AG20443 (cell line): ENCODE measurements at regions not wholly inside any gene's neighbourhood (a gene's known extent, or its start where the extent isn't known, plus 50 kb on each side); places are given as distances from the start of the nearest gene placed in this dataset.
"Not testable (repeated sequence)": the region's sequence is repeated elsewhere in the genome, so short reads cannot be mapped to it uniquely, and the experiment has no call there.

Experiments used
- DNase-seq: peaks from one replicate; pipeline ENCODE4 v3.0.0; 2012; ENCODE audit warnings: low spot score, mixed read lengths

- DNase-seq, result no peak
These were observed 258.7 kb upstream of the SLC7A11 start for GRCh38 chr4:138500869-138501268.

GRCh38 chr4:138499627-138500026 is 257.5 kb upstream of the SLC7A11 start:
- no peak for DNase-seq

GRCh38 chr4:138494931-138495330 is 252.8 kb upstream of the SLC7A11 start:
- DNase-seq, result peak; percentile 75

- no peak for DNase-seq
These were observed 252.0 kb upstream of the SLC7A11 start for GRCh38 chr4:138494116-138494515.

DNA sequence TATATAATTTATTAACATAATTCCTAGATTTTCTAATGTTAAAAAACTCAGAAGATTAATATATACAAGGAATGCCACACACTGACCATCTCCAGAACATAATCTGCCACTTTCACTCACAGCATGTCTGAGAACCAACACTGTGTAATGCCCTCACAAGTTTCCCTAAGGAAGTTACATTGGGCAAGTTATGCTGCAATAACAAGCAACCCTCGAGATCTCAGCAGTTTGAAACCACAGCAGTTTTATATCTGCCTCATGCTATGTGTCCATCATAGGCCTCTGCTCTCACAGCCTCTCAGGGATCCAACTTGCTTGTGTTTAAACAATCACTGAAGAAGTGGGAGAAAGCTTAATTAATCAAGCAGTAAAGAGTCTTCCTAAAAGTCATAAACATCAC is 250.0 kb upstream of the SLC7A11 start:
- DNase-seq, result no peak

- DNase-seq, result no peak
These were observed 246.4 kb upstream of the SLC7A11 start for GRCh38 chr4:138488533-138488932.

DNA sequence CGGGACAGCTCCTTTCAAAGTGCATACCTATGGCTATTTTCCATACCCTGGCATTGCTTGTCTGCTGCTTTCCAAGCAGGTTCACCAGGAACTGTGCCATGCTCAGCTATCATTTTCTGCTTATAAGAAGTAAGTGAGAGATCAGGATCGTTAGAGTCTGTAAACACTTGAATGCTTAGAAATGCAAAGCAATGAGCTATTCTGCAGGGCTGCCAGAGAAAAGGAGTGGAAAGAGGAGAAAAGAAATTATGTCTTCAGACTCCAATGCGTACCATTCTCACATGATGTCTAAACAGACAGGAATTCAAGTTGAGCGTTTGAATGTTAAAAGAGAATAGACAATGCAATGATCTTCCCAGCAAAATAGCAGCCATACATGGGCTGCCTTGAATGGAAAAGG is 245.5 kb upstream of the SLC7A11 start:
- no peak for DNase-seq

DNA sequence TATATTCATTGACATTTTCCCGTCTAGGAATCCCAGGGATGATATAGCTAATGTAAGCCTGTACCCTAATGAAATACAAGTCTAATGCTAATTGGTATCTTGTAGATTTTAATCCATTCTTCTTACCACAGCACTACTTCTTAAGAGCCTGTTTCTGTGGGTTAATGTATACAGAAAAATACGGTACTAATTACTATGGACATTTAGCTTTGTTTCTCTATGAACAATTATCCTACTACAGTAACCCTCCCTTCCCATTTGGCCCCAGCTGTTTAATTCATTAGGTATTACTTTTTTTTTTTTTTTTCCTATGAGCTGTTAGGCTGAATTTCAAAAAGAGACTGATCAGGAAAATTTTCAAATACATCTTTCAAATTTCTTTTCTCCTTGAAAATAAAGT is 245.1 kb upstream of the SLC7A11 start:
- no peak for DNase-seq

DNA sequence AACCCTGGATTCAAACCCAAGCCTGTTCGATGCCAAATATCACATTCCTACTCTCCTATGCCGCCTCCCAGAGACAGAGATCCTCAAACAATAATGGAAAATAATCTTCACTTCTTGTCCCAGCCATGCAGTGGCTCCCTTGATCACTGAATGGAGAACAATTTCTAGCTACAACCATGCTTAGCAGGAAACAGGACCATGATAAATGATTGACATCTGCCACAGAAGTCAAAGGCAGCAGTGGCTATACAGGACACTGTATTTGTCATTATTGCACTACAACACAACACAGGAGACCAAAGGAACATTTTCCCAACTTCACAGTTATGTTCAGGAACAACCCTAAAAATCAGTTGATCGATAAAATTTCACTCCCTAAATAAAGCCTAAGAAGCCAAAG is 243.3 kb upstream of the SLC7A11 start:
- DNase-seq, result no peak

- DNase-seq, result no peak
These were observed 233.0 kb upstream of the SLC7A11 start for GRCh38 chr4:138475116-138475515.

- DNase-seq, result no peak
These were observed 231.2 kb upstream of the SLC7A11 start for GRCh38 chr4:138473339-138473738.

- DNase-seq, result no peak
These were observed 218.6 kb upstream of the SLC7A11 start for GRCh38 chr4:138460477-138461414.

- no peak for DNase-seq
These were observed 216.6 kb upstream of the SLC7A11 start for GRCh38 chr4:138458751-138459150.

DNA sequence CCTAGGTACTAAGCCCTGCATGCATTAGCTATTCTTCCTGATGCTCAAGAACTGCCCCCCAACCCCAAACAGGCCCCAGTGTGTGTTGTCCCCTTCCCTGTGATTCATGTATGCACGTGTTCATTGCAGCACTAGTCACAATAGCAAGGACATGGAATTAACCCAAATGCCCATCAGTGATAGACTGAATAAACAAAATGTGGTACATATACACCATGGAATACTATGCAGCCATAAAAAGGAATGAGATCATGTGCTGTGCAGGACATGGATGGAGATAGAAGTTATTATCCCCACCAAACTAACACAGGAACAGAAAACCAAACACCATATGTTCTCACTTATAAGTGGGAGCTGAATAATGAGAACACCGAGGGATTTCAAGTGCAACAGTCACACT is 214.2 kb upstream of the SLC7A11 start:
- DNase-seq, result not testable (repeated sequence)

GRCh38 chr4:138455097-138455496 is 212.9 kb upstream of the SLC7A11 start:
- DNase-seq, result no peak

- no peak for DNase-seq
These were observed 210.7 kb upstream of the SLC7A11 start for GRCh38 chr4:138452826-138453225.

DNA sequence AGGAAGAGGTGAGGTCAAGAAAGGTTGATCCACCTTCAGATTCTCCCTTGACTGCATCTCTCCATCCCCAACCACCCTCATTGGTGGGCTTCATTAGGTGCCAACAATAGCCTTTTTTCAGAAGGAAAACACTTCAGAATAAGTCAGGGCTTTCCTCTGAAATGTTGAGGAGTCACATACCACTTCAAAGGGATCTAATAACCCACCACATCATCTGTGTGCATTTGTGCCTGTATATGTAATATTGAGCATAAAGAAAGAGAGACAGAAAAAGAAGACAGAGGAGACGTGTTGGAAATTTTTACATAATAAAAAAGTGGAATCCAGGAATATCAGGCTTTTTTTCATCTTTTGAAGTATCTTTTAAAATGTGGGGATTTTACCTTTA is 209.1 kb upstream of the SLC7A11 start:
- no peak for DNase-seq

- DNase-seq, result no peak
These were observed 208.6 kb upstream of the SLC7A11 start for GRCh38 chr4:138450546-138451275.

DNA sequence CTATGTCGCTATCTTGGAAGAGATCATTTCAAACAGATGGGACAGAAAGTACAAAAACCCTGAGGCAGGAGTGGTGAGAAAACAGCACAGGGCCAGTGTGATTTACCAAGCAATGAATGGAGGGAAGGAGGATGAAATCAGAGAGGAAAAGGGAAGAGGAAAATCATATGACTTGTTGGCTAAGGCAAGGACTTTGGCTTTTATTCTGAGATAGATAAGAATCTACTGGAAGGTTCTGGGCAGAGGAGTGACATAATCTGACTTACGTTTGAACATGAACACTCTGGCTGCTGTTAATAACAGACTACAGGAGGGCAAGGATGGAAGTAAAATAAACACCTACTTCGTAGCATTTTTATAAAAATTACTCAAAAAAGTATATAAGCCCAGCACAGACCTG is 207.8 kb upstream of the SLC7A11 start:
- no peak for DNase-seq

DNA sequence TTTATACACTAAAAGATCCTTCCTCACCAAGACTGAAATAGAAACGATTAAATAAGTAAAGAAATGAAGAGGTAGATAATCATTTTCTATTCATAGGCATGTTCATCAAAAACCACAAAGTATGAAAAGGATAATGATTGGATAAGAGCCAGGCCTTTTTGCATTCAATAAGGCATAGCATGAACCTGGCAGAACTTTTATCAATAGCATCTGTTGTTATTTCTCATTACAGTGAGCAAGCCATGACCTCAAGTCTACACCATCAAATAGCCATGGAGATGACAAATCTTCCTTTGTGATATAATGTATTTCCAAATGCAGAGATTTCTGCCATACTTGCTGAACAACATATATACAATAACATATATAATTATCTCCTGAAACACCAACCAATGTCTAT is 206.0 kb upstream of the SLC7A11 start:
- DNase-seq, result no peak

DNA sequence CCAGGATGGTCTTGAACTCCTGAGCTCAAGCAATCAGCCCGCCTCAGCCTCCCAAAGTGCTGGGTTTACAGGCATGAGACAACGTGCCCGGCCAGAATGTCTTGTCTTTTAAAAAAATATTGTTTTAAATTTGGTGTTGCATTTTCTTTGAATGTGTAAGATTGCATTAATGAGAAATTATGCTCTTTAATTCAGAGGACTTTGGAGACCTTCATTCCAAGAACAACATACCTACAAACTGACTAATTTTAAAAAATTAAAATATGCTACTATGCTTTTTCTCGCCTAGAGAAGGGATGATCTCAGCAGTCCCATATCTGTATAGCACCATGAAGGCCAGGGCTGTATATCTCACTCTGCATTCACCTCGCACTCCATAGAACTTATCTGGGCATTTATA is 204.3 kb upstream of the SLC7A11 start:
- no peak for DNase-seq

- peak; percentile 54 for DNase-seq
These were observed 202.9 kb upstream of the SLC7A11 start for GRCh38 chr4:138445098-138445497.

DNA sequence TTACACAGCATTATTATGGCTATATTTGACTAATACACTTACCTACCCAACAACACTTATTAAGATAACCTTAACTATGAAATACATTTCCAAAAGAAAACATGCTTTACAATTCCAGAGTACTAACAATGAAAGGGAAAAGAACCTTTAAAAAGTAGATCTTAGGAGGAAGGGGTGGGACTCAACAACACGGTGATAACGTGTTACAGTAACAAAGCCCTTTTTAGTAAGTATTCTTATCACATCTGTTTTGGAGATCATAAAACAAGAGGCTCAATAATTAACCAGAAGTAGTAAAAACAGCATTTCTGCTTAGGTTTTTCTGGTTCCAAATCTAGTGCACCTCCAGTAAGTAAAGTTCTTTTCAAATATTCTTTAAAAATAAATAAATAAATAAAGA is 202.1 kb upstream of the SLC7A11 start:
- DNase-seq, result no peak
